ENCODE measurements at regions not wholly inside any gene's neighbourhood (a gene's known extent, or its start where the extent isn't known, plus 50 kb on each side); places are given as distances from the start of the nearest gene placed in this dataset.
"Not testable (repeated sequence)": the region's sequence is repeated elsewhere in the genome, so short reads cannot be mapped to it uniquely, and the experiment has no call there.

DNA sequence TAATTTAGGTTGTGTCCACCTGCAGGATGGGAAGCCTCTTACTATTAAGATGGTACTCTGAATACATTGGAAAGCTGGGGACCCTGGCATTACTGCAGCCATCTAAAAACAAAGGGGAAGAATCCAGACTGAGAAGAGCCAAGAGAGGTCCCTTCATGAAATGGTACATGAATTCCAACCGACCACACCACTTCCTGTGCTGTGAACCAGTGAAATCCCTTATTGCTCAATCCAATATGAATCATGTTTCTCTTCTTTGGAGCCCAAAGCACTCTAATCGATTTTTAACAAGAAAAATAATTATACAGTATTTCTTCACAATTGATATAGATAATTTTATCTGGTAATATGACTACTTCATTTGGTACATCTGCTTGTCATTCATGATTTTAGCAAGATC is 479.7 kb upstream of the RAB6C start:
- no peak overlapping the region for H3K9ac ChIP-seq (ENCODE audit: low read length in 5 of 5)
- no peaks in the 10 kb centered on the region for H3K9me3 ChIP-seq (ENCODE audit: control insufficient read depth in 5 of 5, low read length in 5 of 5)
- no peak overlapping the region for H3K27ac ChIP-seq (ENCODE audit: low read depth, low read length)
- H3K4me1 ChIP-seq (ENCODE audit: control insufficient read depth in 5 of 5, insufficient read depth in 5 of 5, low read length in 5 of 5), result no peaks in the 10 kb centered on the region
- H3K4me3 ChIP-seq (ENCODE audit: low read depth in 1 of 5, low read length in 5 of 5), result no peak overlapping the region
- H3K36me3 ChIP-seq (ENCODE audit: control insufficient read depth in 5 of 5, insufficient read depth in 5 of 5, low read length in 5 of 5), result no peaks in the 10 kb centered on the region
- no peaks in the 10 kb centered on the region for H3K27me3 ChIP-seq (ENCODE audit: control insufficient read depth in 5 of 5, insufficient read depth in 4 of 5, low read length in 5 of 5)

DNA sequence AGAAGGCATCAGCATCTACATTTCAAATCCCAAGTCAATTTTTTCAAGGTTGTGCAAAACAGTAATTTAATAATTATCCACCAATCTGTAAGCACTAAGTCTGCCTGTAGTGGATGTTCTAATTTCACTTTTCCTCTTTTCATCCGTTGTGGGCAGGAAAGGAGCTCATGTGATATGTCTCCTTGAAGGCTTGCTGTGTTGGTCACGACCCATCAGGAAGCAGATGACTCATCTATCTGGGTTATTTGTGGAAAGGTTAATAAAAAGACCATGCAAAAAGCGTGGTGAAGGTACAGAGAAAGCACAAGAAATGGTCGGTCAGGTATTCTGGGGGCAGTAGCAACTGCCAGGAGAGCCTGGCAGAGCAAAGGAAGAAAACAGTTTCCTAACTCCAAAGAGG is 476.7 kb upstream of the RAB6C start:
- Histone ChIP-seq H3K4me3 (ENCODE audit: low read depth in 1 of 5, low read length in 5 of 5) (no peak overlapping the region), H3K36me3 (ENCODE audit: control insufficient read depth in 5 of 5, insufficient read depth in 5 of 5, low read length in 5 of 5) (no peaks in the 10 kb centered on the region), H3K27me3 (ENCODE audit: control insufficient read depth in 5 of 5, insufficient read depth in 4 of 5, low read length in 5 of 5) (no peaks in the 10 kb centered on the region), H3K9me3 (ENCODE audit: control insufficient read depth in 5 of 5, low read length in 5 of 5) (peaks cover 0 to 3% (median 0%) of the 10 kb centered on the region in 5 donors), H3K27ac (ENCODE audit: low read depth, low read length) (no peak overlapping the region), H3K9ac (ENCODE audit: low read length in 5 of 5) (no peak overlapping the region), H3K4me1 (ENCODE audit: control insufficient read depth in 5 of 5, insufficient read depth in 5 of 5, low read length in 5 of 5) (no peaks in the 10 kb centered on the region)

DNA sequence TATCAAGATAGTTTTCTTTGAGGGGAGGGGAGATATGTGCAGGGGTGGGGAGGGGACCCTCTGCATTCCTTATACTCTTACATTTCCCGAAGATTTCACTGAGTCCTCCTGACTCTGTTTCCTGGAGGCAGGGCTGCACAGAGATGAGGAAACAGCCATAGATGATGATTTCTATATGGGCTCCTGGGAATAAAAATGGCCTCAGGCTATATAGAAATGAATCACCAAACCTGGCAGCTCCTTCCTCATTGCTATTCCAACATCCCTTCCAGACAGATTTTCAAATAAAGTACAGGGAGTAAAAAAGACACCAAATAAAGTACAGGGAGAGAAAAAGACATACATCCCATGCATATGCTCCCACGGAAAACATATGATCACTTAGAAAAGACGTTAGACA is 474.8 kb upstream of the RAB6C start:
- no peak overlapping the region for H3K9ac ChIP-seq (ENCODE audit: low read length in 5 of 5)
- H3K9me3 ChIP-seq (ENCODE audit: control insufficient read depth in 5 of 5, low read length in 5 of 5), result peaks cover 0 to 3% (median 0%) of the 10 kb centered on the region in 5 donors
- H3K27me3 ChIP-seq (ENCODE audit: control insufficient read depth in 5 of 5, insufficient read depth in 4 of 5, low read length in 5 of 5), result no peaks in the 10 kb centered on the region
- H3K36me3 ChIP-seq (ENCODE audit: control insufficient read depth in 5 of 5, insufficient read depth in 5 of 5, low read length in 5 of 5), result no peaks in the 10 kb centered on the region
- no peak overlapping the region for H3K27ac ChIP-seq (ENCODE audit: low read depth, low read length)
- no peaks in the 10 kb centered on the region for H3K4me1 ChIP-seq (ENCODE audit: control insufficient read depth in 5 of 5, insufficient read depth in 5 of 5, low read length in 5 of 5)
- H3K4me3 ChIP-seq (ENCODE audit: low read depth in 1 of 5, low read length in 5 of 5), result no peak overlapping the region

DNA sequence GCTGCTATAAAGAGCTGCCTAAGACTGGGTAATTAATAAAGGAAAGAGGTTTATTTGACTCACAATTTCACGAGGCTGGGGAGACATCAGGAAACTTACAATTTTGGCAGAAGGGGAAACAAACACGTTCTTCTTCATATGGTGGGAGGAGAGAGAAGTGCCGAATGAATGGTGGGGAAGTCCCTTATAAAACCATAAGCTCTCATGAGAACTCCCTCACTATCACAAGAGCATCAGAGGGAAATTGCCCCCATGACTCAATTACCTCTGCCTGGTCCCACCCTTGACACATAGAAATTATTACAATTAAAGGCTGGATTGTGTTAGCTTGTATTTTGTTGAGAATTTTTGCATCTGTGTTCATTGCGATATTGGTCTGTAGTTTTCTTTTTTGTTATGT is 460.5 kb upstream of the RAB6C start:
- H3K27me3 ChIP-seq (ENCODE audit: control insufficient read depth in 5 of 5, insufficient read depth in 4 of 5, low read length in 5 of 5), result peaks cover 0 to 3% (median 0%) of the 10 kb centered on the region in 5 donors
- H3K9me3 ChIP-seq (ENCODE audit: control insufficient read depth in 5 of 5, low read length in 5 of 5), result peaks cover 0 to 18% (median 9%) of the 10 kb centered on the region in 5 donors
- no peaks in the 10 kb centered on the region for H3K36me3 ChIP-seq (ENCODE audit: control insufficient read depth in 5 of 5, insufficient read depth in 5 of 5, low read length in 5 of 5)
- H3K4me3 ChIP-seq (ENCODE audit: low read depth in 1 of 5, low read length in 5 of 5), result no peak overlapping the region
- H3K9ac ChIP-seq (ENCODE audit: low read length in 5 of 5), result no peak overlapping the region
- no peaks in the 10 kb centered on the region for H3K4me1 ChIP-seq (ENCODE audit: control insufficient read depth in 5 of 5, insufficient read depth in 5 of 5, low read length in 5 of 5)
- no peak overlapping the region for H3K27ac ChIP-seq (ENCODE audit: low read depth, low read length)

DNA sequence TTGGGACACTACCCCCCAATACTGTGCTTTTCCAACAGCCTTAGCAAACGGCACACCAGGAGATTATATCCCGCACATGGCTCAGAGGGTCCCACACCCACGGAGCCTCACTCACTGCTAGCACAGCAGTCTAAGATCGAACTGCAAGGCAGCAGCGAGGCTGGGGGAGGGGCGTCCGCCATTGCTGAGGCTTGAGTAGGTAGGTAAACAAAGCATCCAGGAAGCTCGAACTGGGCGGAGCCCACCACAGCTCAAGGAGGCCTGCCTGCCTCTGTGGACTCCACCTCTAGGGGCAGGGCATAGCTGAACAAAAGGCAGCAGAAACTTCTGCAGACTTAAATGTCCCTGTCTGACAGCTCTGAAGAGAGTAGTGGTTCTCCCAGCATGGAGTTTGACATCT is 447.3 kb upstream of the RAB6C start:
- H3K36me3 ChIP-seq (ENCODE audit: control insufficient read depth in 5 of 5, insufficient read depth in 5 of 5, low read length in 5 of 5); H3K9ac ChIP-seq (ENCODE audit: low read length in 5 of 5); H3K27ac ChIP-seq (ENCODE audit: low read depth, low read length); H3K4me3 ChIP-seq (ENCODE audit: low read depth in 1 of 5, low read length in 5 of 5); H3K9me3 ChIP-seq (ENCODE audit: control insufficient read depth in 5 of 5, low read length in 5 of 5); H3K4me1 ChIP-seq (ENCODE audit: control insufficient read depth in 5 of 5, insufficient read depth in 5 of 5, low read length in 5 of 5); H3K27me3 ChIP-seq (ENCODE audit: control insufficient read depth in 5 of 5, insufficient read depth in 4 of 5, low read length in 5 of 5): not testable (repeated sequence)

DNA sequence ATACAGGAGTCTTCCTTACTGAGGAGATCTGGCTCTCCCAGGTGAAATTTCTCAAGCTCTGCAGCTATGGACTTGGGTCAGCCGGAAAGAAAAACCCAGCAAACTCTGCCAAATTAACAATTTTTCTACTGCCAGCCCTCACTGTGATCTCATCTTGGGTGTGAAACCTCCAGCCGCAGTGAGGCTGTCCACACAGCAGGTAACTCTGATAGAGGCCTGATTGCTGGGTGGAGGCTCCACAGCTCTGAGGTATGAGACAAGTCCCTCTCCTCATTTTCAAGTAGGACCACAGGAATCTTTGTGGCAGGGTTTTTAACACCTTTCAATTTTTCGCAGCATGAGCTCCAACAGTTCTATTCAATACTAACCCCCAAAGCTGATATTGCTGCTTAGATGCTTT is 430.6 kb upstream of the RAB6C start:
- H3K4me1 ChIP-seq (ENCODE audit: control insufficient read depth in 5 of 5, insufficient read depth in 5 of 5, low read length in 5 of 5), result no peaks in the 10 kb centered on the region
- no peak overlapping the region for H3K27ac ChIP-seq (ENCODE audit: low read depth, low read length)
- H3K27me3 ChIP-seq (ENCODE audit: control insufficient read depth in 5 of 5, insufficient read depth in 4 of 5, low read length in 5 of 5), result peaks cover 0 to 3% (median 0%) of the 10 kb centered on the region in 5 donors
- no peaks in the 10 kb centered on the region for H3K36me3 ChIP-seq (ENCODE audit: control insufficient read depth in 5 of 5, insufficient read depth in 5 of 5, low read length in 5 of 5)
- no peak overlapping the region for H3K4me3 ChIP-seq (ENCODE audit: low read depth in 1 of 5, low read length in 5 of 5)
- H3K9ac ChIP-seq (ENCODE audit: low read length in 5 of 5), result no peak overlapping the region
- H3K9me3 ChIP-seq (ENCODE audit: control insufficient read depth in 5 of 5, low read length in 5 of 5), result peaks cover 0 to 4% (median under 1%) of the 10 kb centered on the region in 5 donors

DNA sequence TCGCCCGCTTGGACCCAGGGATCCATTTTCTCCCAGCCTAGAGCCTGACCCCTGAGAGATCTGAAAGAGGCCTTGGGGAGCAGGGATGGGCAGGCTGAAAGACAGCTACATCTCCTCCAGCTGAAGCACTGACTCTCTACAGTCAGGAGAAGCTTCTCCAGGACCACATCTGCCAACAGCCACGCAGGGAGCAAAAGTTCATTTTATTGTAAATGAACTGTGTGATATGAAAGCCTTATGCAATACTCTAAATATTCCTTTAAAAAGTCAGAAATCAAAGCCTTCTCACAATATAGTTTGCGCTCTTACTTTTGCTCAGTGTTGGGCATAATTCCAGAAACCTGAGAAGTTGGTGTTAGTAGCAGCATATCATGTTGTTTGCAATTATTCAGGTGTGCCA is 428.9 kb upstream of the RAB6C start:
- H3K36me3 ChIP-seq (ENCODE audit: control insufficient read depth in 5 of 5, insufficient read depth in 5 of 5, low read length in 5 of 5), result no peaks in the 10 kb centered on the region
- H3K27ac ChIP-seq (ENCODE audit: low read depth, low read length), result no peak overlapping the region
- H3K9me3 ChIP-seq (ENCODE audit: control insufficient read depth in 5 of 5, low read length in 5 of 5), result no peaks in the 10 kb centered on the region
- no peak overlapping the region for H3K9ac ChIP-seq (ENCODE audit: low read length in 5 of 5)
- H3K27me3 ChIP-seq (ENCODE audit: control insufficient read depth in 5 of 5, insufficient read depth in 4 of 5, low read length in 5 of 5), result peaks cover 0 to 3% (median 0%) of the 10 kb centered on the region in 5 donors
- H3K4me1 ChIP-seq (ENCODE audit: control insufficient read depth in 5 of 5, insufficient read depth in 5 of 5, low read length in 5 of 5), result no peaks in the 10 kb centered on the region
- H3K4me3 ChIP-seq (ENCODE audit: low read depth in 1 of 5, low read length in 5 of 5), result no peak overlapping the region

DNA sequence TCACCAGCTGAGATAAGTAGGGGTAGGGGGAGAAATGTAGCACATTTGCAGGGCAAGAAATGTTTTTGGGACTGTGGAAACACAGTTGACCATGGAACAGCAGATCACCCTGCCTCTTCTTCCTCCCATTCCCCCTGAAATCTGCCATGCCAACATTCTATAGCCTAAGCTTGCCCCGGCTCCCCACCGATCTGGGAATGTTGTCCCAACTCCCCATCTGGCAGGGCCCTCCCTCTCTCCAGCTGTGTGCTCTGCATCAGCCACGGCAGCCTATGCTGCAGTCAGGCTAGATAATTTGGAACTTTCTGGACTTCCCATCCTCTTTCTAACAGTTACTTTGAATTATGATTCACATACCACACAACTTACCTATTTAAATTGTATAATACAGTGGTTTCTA is 425.1 kb upstream of the RAB6C start:
- peaks cover 0 to 5% (median 3%) of the 10 kb centered on the region in 5 donors for H3K9me3 ChIP-seq (ENCODE audit: control insufficient read depth in 5 of 5, low read length in 5 of 5)
- H3K4me1 ChIP-seq (ENCODE audit: control insufficient read depth in 5 of 5, insufficient read depth in 5 of 5, low read length in 5 of 5), result no peaks in the 10 kb centered on the region
- no peak overlapping the region for H3K4me3 ChIP-seq (ENCODE audit: low read depth in 1 of 5, low read length in 5 of 5)
- H3K27ac ChIP-seq (ENCODE audit: low read depth, low read length), result no peak overlapping the region
- H3K9ac ChIP-seq (ENCODE audit: low read length in 5 of 5), result no peak overlapping the region
- no peaks in the 10 kb centered on the region for H3K36me3 ChIP-seq (ENCODE audit: control insufficient read depth in 5 of 5, insufficient read depth in 5 of 5, low read length in 5 of 5)
- H3K27me3 ChIP-seq (ENCODE audit: control insufficient read depth in 5 of 5, insufficient read depth in 4 of 5, low read length in 5 of 5), result peaks cover 0 to 4% (median 0%) of the 10 kb centered on the region in 5 donors

DNA sequence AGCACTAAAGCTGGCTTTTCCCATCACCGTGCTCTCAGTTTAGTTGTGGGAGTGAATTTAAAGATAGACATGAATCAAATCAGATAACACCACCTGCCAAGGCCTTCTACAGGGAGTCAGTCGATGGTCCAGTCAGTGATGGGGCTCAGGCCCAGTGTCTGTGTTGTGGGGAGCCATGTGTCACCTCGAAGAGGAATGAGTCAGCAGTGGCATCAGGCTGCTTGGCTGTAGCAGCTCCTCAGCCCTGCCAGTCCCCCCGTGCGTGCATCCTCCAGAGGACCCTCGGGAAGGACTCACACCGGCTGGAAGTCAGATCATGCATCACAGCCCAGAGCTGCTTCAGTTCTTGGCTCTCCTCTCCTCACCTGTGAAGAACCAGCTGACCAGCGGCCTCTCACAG is 420.4 kb upstream of the RAB6C start:
- H3K36me3 ChIP-seq (ENCODE audit: control insufficient read depth in 5 of 5, insufficient read depth in 5 of 5, low read length in 5 of 5), result no peaks in the 10 kb centered on the region
- no peak overlapping the region for H3K27ac ChIP-seq (ENCODE audit: low read depth, low read length)
- H3K9me3 ChIP-seq (ENCODE audit: control insufficient read depth in 5 of 5, low read length in 5 of 5), result peaks cover 0 to 14% (median 9%) of the 10 kb centered on the region in 5 donors
- H3K9ac ChIP-seq (ENCODE audit: low read length in 5 of 5), result no peak overlapping the region
- no peak overlapping the region for H3K4me3 ChIP-seq (ENCODE audit: low read depth in 1 of 5, low read length in 5 of 5)
- peaks cover 0 to 4% (median 0%) of the 10 kb centered on the region in 5 donors for H3K27me3 ChIP-seq (ENCODE audit: control insufficient read depth in 5 of 5, insufficient read depth in 4 of 5, low read length in 5 of 5)
- H3K4me1 ChIP-seq (ENCODE audit: control insufficient read depth in 5 of 5, insufficient read depth in 5 of 5, low read length in 5 of 5), result no peaks in the 10 kb centered on the region

DNA sequence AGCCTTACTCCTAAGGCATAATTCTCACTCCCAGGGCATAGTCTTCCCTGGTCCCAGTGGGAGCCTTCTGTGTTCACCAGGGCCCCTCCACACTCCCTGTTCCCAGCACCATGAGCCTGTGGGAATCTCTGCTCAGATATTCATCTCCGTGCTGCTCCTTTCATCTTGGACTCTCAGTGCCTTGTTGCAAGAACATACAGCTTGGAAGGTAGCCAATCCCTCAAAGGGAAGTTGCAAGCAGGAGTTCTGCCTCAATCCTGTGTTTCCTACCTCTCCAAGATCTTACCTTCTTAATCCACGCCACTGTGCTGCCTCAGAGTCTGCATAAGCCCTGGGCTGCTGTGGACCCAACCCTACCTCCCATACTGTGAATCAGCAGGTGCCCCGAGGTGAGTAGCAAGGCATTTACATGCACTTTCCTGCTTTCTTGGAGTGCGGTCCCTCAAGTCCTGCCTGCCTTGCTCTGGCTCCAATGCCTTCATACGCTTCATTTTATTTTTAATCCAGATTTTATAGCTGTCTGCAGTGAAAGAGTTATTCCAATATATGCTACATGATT is 413.8 kb upstream of the RAB6C start:
- Histone ChIP-seq H3K4me3 (ENCODE audit: low read depth in 1 of 5, low read length in 5 of 5) (no peak overlapping the region), H3K4me1 (ENCODE audit: control insufficient read depth in 5 of 5, insufficient read depth in 5 of 5, low read length in 5 of 5) (no peaks in the 10 kb centered on the region), H3K9me3 (ENCODE audit: control insufficient read depth in 5 of 5, low read length in 5 of 5) (peaks cover 0 to 9% (median 5%) of the 10 kb centered on the region in 5 donors), H3K36me3 (ENCODE audit: control insufficient read depth in 5 of 5, insufficient read depth in 5 of 5, low read length in 5 of 5) (no peaks in the 10 kb centered on the region), H3K9ac (ENCODE audit: low read length in 5 of 5) (no peak overlapping the region), H3K27ac (ENCODE audit: low read depth, low read length) (no peak overlapping the region), H3K27me3 (ENCODE audit: control insufficient read depth in 5 of 5, insufficient read depth in 4 of 5, low read length in 5 of 5) (no peaks in the 10 kb centered on the region)

DNA sequence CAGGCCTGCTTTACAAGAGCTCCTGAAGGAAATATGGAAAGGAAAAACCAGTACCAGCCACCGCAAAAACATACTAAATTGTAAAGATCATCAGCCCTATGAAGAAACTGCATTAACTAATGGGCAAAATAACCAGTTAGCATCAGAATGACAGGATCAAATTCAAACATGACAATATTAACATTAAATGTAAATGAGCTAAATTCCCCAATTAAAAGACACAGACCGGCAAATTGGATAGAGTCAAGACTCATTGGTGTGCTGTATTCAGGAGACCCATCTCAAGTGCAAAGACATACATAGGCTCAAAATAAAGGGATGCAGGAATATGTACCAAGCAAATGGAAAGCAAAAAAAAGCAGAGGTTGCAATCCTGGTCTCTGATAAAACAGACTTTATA is 408.7 kb upstream of the RAB6C start:
- peaks cover 0 to 20% (median 10%) of the 10 kb centered on the region in 5 donors for H3K9me3 ChIP-seq (ENCODE audit: control insufficient read depth in 5 of 5, low read length in 5 of 5)
- H3K27me3 ChIP-seq (ENCODE audit: control insufficient read depth in 5 of 5, insufficient read depth in 4 of 5, low read length in 5 of 5); H3K4me1 ChIP-seq (ENCODE audit: control insufficient read depth in 5 of 5, insufficient read depth in 5 of 5, low read length in 5 of 5); H3K27ac ChIP-seq (ENCODE audit: low read depth, low read length); H3K36me3 ChIP-seq (ENCODE audit: control insufficient read depth in 5 of 5, insufficient read depth in 5 of 5, low read length in 5 of 5); H3K9ac ChIP-seq (ENCODE audit: low read length in 5 of 5); H3K4me3 ChIP-seq (ENCODE audit: low read depth in 1 of 5, low read length in 5 of 5): not testable (repeated sequence)
